ENCODE measurements at regions not wholly inside any gene's neighbourhood (a gene's known extent, or its start where the extent isn't known, plus 50 kb on each side); places are given as distances from the start of the nearest gene placed in this dataset.

- no peaks in the 10 kb centered on the region for H3K27me3 ChIP-seq (ENCODE audit: insufficient read depth, low read depth)
- DNase-seq = no peak
- no peaks in the 10 kb centered on the region for H3K4me1 ChIP-seq (replicated peaks; ENCODE audit: insufficient read depth)
- no peak overlapping the region for H2AFZ ChIP-seq
- no peaks in the 10 kb centered on the region for H3K79me2 ChIP-seq (ENCODE audit: low read depth)
- ChIA-PET CTCF (no interaction called here), POLR2A (ENCODE audit: unreplicated experiment) (no interaction called here)
- no peak overlapping the region for H3K4me3 ChIP-seq
- no peak overlapping the region for H3K4me2 ChIP-seq
- no peak overlapping the region for H3K27ac ChIP-seq
- H3K9me3 ChIP-seq (ENCODE audit: insufficient read depth, low read depth) = no peaks in the 10 kb centered on the region; the same call in 1 of the 2 replicates
- TF ChIP-seq, protein P1, sequence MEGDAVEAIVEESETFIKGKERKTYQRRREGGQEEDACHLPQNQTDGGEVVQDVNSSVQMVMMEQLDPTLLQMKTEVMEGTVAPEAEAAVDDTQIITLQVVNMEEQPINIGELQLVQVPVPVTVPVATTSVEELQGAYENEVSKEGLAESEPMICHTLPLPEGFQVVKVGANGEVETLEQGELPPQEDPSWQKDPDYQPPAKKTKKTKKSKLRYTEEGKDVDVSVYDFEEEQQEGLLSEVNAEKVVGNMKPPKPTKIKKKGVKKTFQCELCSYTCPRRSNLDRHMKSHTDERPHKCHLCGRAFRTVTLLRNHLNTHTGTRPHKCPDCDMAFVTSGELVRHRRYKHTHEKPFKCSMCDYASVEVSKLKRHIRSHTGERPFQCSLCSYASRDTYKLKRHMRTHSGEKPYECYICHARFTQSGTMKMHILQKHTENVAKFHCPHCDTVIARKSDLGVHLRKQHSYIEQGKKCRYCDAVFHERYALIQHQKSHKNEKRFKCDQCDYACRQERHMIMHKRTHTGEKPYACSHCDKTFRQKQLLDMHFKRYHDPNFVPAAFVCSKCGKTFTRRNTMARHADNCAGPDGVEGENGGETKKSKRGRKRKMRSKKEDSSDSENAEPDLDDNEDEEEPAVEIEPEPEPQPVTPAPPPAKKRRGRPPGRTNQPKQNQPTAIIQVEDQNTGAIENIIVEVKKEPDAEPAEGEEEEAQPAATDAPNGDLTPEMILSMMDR (conservative IDR thresholded peaks at IDR 0.05) = no peak
- TF ChIP-seq EZH2 (IDR thresholded peaks at IDR 0.05; ENCODE audit: low read depth) = no peak
- H4K20me1 ChIP-seq (ENCODE audit: insufficient read depth) = no peaks in the 10 kb centered on the region
- H3K36me3 ChIP-seq (ENCODE audit: low read depth) = no peaks in the 10 kb centered on the region
- H3K9me2 ChIP-seq (ENCODE audit: insufficient read depth) = no peaks in the 10 kb centered on the region
- H3F3A ChIP-seq (ENCODE audit: insufficient read depth, low read depth) = no peaks in the 10 kb centered on the region
- intact Hi-C loops (cut with micrococcal nuclease; ENCODE audit: unreplicated experiment) = no loop called here
- BruUV-seq (replicated peaks) = no TSS peak
Measured at GRCh38 chr7:115522174-115522573, 508.4 kb downstream of the TFEC start.

GRCh38 chr7:115516341-115516740, 514.2 kb downstream of the TFEC start:
- H3K4me1 ChIP-seq (replicated peaks; ENCODE audit: insufficient read depth) = no peaks in the 10 kb centered on the region
- POLR2A ChIA-PET (ENCODE audit: unreplicated experiment) = no interaction called here
- no peak for TF ChIP-seq EZH2 (IDR thresholded peaks at IDR 0.05; ENCODE audit: low read depth)
- TF ChIP-seq, protein P1 (conservative IDR thresholded peaks at IDR 0.05) = no peak

GRCh38 chr7:115511330-115511729, 519.2 kb downstream of the TFEC start:
- no peaks in the 10 kb centered on the region for H3K36me3 ChIP-seq (ENCODE audit: low read depth)
- CTCF ChIA-PET = no interaction called here

More at GRCh38 chr7:115516341-115516740, 514.2 kb downstream of the TFEC start:
- Histone ChIP-seq H3F3A (ENCODE audit: insufficient read depth, low read depth) (no peaks in the 10 kb centered on the region), H3K9me3 (ENCODE audit: insufficient read depth, low read depth) (no peaks in the 10 kb centered on the region), H4K20me1 (ENCODE audit: insufficient read depth) (no peaks in the 10 kb centered on the region), H2AFZ (no peak overlapping the region), H3K36me3 (ENCODE audit: low read depth) (no peaks in the 10 kb centered on the region), H3K4me2 (no peak overlapping the region), H3K4me3 (no peak overlapping the region), H3K9me2 (ENCODE audit: insufficient read depth) (no peaks in the 10 kb centered on the region; the same call in 1 of the 2 replicates), H3K27ac (no peak overlapping the region), H3K79me2 (ENCODE audit: low read depth) (no peaks in the 10 kb centered on the region), H3K27me3 (ENCODE audit: insufficient read depth, low read depth) (no peaks in the 10 kb centered on the region)
- intact Hi-C loops (cut with micrococcal nuclease; ENCODE audit: unreplicated experiment) = no loop called here
- DNase-seq = no peak
- no TSS peak for BruUV-seq (replicated peaks)
- CTCF ChIA-PET = no interaction called here

More at GRCh38 chr7:115511330-115511729, 519.2 kb downstream of the TFEC start:
- TF ChIP-seq EZH2 (IDR thresholded peaks at IDR 0.05; ENCODE audit: low read depth) = no peak
- TF ChIP-seq, protein P1 (conservative IDR thresholded peaks at IDR 0.05) = no peak
- no peaks in the 10 kb centered on the region for H3K27me3 ChIP-seq (ENCODE audit: insufficient read depth, low read depth)
- POLR2A ChIA-PET (ENCODE audit: unreplicated experiment) = no interaction called here
- H3K79me2 ChIP-seq (ENCODE audit: low read depth) = no peaks in the 10 kb centered on the region
- H3K4me2 ChIP-seq = no peak overlapping the region
- no peaks in the 10 kb centered on the region for H3K9me3 ChIP-seq (ENCODE audit: insufficient read depth, low read depth)
- H2AFZ ChIP-seq = no peak overlapping the region
- H4K20me1 ChIP-seq (ENCODE audit: insufficient read depth) = no peaks in the 10 kb centered on the region
- BruUV-seq (replicated peaks) = no TSS peak
- no peak overlapping the region for H3K27ac ChIP-seq
- no peak overlapping the region for H3K4me3 ChIP-seq
- H3F3A ChIP-seq (ENCODE audit: insufficient read depth, low read depth) = no peaks in the 10 kb centered on the region
- H3K4me1 ChIP-seq (replicated peaks; ENCODE audit: insufficient read depth) = no peaks in the 10 kb centered on the region
- intact Hi-C loops (cut with micrococcal nuclease; ENCODE audit: unreplicated experiment) = no loop called here
- no peaks in the 10 kb centered on the region; the same call in 1 of the 2 replicates for H3K9me2 ChIP-seq (ENCODE audit: insufficient read depth)
- DNase-seq = no peak

Data from PC-9 (cell line).